DOHH2 (cell line): ENCODE measurements at regions not wholly inside any gene's neighbourhood (a gene's known extent, or its start where the extent isn't known, plus 50 kb on each side); places are given as distances from the start of the nearest gene placed in this dataset.

Experiments
- EZH2phosphoT487 ChIP-seq: fragments of 200-600 bp; sonication (generic); IDR thresholded peaks from 2 replicates; pipeline ENCODE4 v1.6.1; 2017; ENCODE audit warnings: borderline replicate concordance, mild to moderate bottlenecking, antibody characterized with exemption, low read length, moderate library complexity, mixed read lengths
- TF ChIP-seq, protein P1 (sequence below): fragments of 200-600 bp; sonication (generic); IDR thresholded peaks from one replicate; pipeline ENCODE4 v1.5.1; 2014; ENCODE audit warnings: antibody characterized with exemption, mild to moderate bottlenecking, low read depth, low read length; ENCODE audit not compliant: poor library complexity, severe bottlenecking

DNA sequence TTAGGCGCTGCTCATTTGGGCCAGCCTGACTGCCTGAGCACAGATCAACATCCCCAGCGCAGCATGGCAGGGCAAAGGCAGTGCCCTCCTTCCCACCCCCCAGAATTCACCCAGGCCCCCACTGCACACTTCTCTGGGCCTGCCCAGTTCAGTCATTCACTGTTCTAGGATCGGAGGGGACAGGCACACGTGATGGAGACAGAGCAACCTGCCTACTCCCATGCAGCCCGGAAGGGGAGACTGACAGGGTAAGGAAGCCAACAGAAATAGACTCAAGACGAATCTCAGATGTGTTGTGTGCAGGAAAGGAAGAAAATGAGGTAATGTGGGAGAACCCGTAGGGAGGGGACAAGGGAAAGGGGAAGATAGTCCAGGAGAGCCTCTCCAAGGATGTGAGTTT lies 59.2 kb upstream of the LYRM9 start:
- TF ChIP-seq, protein P1, sequence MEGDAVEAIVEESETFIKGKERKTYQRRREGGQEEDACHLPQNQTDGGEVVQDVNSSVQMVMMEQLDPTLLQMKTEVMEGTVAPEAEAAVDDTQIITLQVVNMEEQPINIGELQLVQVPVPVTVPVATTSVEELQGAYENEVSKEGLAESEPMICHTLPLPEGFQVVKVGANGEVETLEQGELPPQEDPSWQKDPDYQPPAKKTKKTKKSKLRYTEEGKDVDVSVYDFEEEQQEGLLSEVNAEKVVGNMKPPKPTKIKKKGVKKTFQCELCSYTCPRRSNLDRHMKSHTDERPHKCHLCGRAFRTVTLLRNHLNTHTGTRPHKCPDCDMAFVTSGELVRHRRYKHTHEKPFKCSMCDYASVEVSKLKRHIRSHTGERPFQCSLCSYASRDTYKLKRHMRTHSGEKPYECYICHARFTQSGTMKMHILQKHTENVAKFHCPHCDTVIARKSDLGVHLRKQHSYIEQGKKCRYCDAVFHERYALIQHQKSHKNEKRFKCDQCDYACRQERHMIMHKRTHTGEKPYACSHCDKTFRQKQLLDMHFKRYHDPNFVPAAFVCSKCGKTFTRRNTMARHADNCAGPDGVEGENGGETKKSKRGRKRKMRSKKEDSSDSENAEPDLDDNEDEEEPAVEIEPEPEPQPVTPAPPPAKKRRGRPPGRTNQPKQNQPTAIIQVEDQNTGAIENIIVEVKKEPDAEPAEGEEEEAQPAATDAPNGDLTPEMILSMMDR = no peak
- TF ChIP-seq EZH2phosphoT487 = no peak
